ENCODE measurements at regions not wholly inside any gene's neighbourhood (a gene's known extent, or its start where the extent isn't known, plus 50 kb on each side); places are given as distances from the start of the nearest gene placed in this dataset.
"Not testable (repeated sequence)": the region's sequence is repeated elsewhere in the genome, so short reads cannot be mapped to it uniquely, and the experiment has no call there.

DNA sequence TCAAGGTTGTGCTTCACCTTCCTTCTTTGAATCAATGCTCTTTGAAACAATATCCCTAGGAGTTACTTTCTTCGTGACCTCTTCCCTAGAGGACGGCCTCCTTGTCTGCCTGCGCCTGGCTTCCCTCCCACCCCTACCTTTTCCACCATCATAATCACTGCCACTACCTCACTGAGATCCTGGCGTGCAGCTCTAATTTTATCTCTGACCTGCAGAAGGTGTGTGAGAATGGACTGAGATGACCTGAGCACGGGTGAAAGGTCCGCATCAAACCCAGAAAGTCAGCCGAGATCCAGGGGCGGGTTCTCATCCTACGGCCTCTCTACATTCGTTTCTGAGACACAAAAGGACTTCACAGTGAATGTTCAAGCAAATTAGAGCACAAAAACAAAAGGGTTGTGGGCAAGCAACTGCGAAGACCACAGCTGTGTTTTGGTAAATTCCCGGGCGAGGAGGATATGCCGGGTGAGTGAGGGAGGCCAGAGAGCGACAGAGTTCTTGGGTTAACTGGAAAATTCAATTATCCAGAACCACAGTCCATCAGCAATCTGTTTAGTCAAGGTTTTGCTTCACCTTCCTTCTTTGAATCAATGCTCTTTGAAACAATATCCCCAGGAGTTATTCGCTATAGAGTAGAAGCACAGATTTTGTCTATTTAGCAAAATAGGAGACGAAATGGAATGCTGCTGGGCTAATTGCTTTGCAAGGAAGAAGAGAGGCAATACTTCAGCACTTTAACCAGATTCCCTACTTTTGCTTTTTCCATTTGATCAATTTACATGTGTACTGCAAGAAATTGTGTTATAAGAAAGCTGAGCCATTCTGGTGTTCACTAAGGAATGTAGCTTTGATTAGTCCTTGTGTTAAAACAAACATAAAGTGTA lies 212.6 kb downstream of the ACKR3 start:
- Mint-ChIP-seq H3K27ac (ENCODE audit: unreplicated experiment) (no peak overlapping the region), H3K27me3 (ENCODE audit: low read depth) (no peaks in the 10 kb centered on the region), H3K36me3 (ENCODE audit: low read depth) (no peaks in the 10 kb centered on the region), H3K4me1 (peaks cover 13% of the 10 kb centered on the region), H3K4me3 (no peak overlapping the region), H3K9me3 (peaks cover 13% of the 10 kb centered on the region)
- TF ChIP-seq, protein P1, sequence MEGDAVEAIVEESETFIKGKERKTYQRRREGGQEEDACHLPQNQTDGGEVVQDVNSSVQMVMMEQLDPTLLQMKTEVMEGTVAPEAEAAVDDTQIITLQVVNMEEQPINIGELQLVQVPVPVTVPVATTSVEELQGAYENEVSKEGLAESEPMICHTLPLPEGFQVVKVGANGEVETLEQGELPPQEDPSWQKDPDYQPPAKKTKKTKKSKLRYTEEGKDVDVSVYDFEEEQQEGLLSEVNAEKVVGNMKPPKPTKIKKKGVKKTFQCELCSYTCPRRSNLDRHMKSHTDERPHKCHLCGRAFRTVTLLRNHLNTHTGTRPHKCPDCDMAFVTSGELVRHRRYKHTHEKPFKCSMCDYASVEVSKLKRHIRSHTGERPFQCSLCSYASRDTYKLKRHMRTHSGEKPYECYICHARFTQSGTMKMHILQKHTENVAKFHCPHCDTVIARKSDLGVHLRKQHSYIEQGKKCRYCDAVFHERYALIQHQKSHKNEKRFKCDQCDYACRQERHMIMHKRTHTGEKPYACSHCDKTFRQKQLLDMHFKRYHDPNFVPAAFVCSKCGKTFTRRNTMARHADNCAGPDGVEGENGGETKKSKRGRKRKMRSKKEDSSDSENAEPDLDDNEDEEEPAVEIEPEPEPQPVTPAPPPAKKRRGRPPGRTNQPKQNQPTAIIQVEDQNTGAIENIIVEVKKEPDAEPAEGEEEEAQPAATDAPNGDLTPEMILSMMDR (conservative IDR thresholded peaks at IDR 0.05), result no peak
- no peak for DNase-seq (ENCODE audit: low read depth, low spot score)

DNA sequence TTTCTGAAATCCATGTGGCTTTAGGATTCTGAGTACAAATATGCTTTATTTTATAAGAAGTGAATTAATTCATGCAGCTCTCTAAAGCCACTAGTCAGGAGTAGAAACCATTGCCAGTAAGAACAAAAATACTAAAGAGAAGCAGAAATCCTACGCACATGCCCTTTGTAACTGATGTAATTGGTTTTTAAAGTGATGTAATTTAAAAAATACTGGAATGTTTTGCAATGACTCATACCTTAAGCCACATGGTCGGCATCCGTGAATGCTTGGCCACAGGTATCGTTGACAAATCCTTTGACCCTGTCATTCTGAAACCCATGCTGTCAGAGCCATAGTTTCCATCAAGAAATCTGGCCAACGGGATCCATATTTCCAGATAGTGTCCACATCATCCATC lies 213.3 kb downstream of the ACKR3 start:
- Mint-ChIP-seq H3K27ac (ENCODE audit: unreplicated experiment) (no peak overlapping the region), H3K4me1 (peaks cover 13% of the 10 kb centered on the region), H3K4me3 (no peak overlapping the region), H3K36me3 (ENCODE audit: low read depth) (no peaks in the 10 kb centered on the region), H3K9me3 (peaks cover 13% of the 10 kb centered on the region), H3K27me3 (ENCODE audit: low read depth) (no peaks in the 10 kb centered on the region)
- TF ChIP-seq, protein P1 (conservative IDR thresholded peaks at IDR 0.05), result no peak
- no peak for DNase-seq (ENCODE audit: low read depth, low spot score)

DNA sequence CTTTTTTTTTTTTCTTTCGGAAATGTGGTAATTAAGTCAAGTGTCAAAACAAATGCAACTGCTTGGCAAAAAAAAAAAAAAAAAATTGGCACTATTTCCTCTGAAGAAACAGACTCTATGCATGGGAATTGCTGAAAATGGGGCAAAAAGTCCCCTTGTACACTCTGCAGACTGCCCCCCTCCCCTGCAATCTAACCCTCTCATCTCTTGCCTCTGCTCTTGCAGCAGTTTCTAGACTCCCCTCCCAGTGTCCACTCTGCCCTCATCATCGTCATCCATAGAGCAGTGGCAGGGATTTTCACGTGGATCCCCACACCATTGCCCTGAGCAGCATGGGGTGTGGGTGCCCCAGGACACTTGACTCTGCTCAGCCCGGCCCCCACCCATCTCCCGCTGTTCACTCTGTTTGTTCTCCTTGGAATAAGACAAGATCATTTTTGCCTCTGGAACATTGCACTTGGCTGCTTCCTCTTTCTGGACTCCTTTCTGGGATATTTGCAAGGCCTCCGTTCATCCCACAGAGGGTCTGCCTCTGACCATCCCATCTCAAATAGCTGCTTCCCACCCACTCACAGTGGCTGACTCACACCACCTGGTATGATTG lies 213.9 kb downstream of the ACKR3 start:
- Mint-ChIP-seq H3K9me3 (peaks cover 13% of the 10 kb centered on the region), H3K4me3 (no peak overlapping the region), H3K27ac (ENCODE audit: unreplicated experiment) (no peak overlapping the region), H3K4me1 (peaks cover 10% of the 10 kb centered on the region), H3K27me3 (ENCODE audit: low read depth) (no peaks in the 10 kb centered on the region), H3K36me3 (ENCODE audit: low read depth) (no peaks in the 10 kb centered on the region)
- no peak for DNase-seq (ENCODE audit: low read depth, low spot score)
- TF ChIP-seq, protein P1 (conservative IDR thresholded peaks at IDR 0.05), result no peak

DNA sequence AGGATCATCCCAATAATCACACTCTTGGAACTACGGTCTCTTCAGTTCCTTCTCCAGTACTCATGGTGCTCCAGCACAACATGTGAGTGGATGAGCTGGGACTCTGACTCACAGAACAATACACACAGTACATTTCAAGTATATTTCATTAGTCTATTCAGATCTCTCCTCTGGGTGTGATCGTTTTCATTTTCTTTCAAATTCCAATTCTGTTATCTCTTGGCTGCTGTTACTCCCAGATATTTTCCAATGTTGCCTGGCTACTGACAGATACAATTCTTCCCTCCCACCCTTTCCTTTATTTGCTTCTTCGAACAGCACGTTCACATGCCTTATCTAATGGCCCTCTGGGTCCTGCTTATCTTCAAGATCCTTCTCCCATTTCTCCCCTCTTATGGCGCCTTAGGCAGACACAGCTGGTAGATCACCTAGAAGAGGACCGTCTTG lies 216.0 kb downstream of the ACKR3 start:
- peaks cover 8% of the 10 kb centered on the region for H3K9me3 Mint-ChIP-seq
- TF ChIP-seq, protein P1 (conservative IDR thresholded peaks at IDR 0.05), result no peak
- H3K27me3 Mint-ChIP-seq (ENCODE audit: low read depth), result peaks cover 2% of the 10 kb centered on the region
- no peak overlapping the region for H3K27ac Mint-ChIP-seq (ENCODE audit: unreplicated experiment)
- no peak overlapping the region for H3K4me3 Mint-ChIP-seq
- H3K36me3 Mint-ChIP-seq (ENCODE audit: low read depth), result no peaks in the 10 kb centered on the region
- no peak for DNase-seq (ENCODE audit: low read depth, low spot score)
- H3K4me1 Mint-ChIP-seq, result peaks cover 11% of the 10 kb centered on the region

DNA sequence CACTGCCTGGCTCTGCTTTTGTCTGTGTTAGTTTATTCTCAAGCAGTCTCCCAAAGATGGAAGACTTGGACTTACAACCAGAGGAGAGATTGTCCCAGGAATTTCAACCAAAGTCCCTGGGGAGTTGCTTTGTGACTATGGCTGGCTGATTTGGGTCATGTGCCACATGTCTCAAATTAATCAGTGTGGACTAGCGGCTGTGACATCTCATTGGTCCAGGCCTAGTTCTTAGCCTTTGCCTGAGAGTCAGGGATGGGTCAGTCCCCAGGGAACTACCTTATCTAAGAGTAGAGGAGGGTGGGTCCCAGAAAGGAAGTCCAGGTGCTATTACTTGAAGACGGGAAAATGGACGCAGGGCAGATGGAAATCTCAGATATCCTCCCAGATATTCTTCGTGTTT lies 217.1 kb downstream of the ACKR3 start:
- peaks cover 18% of the 10 kb centered on the region for H3K4me1 Mint-ChIP-seq
- no peak overlapping the region for H3K27ac Mint-ChIP-seq (ENCODE audit: unreplicated experiment)
- peaks cover 2% of the 10 kb centered on the region for H3K27me3 Mint-ChIP-seq (ENCODE audit: low read depth)

DNA sequence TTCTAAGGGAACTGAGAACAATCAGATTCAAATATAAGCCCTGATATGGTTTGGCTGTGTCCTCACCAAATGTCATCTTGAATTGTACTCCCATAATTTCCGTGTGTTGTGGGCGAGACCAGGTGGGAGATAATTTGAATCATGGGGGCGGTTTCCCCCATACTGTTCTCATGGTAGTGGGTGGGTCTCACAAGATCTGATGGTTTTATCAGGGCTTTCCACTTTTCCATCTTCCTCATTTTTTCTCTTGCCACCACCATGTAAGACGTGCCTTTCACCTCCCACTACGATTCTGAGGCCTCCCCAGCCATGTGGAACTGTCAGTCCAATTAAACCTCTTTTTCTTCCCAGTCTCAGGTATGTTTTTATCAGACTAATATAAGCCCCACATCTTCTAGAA lies 217.8 kb downstream of the ACKR3 start:
- H3K27me3 Mint-ChIP-seq (ENCODE audit: low read depth); H3K4me3 Mint-ChIP-seq; H3K9me3 Mint-ChIP-seq; H3K36me3 Mint-ChIP-seq (ENCODE audit: low read depth); H3K27ac Mint-ChIP-seq (ENCODE audit: unreplicated experiment); DNase-seq (ENCODE audit: low read depth, low spot score): not testable (repeated sequence)
- peaks cover 11% of the 10 kb centered on the region for H3K4me1 Mint-ChIP-seq

More for the DNA sequence above, 217.1 kb downstream of the ACKR3 start:
- Mint-ChIP-seq H3K9me3 (peaks cover 8% of the 10 kb centered on the region), H3K4me3 (no peak overlapping the region), H3K36me3 (ENCODE audit: low read depth) (no peaks in the 10 kb centered on the region)
- TF ChIP-seq, protein P1 (conservative IDR thresholded peaks at IDR 0.05), result no peak
- DNase-seq (ENCODE audit: low read depth, low spot score), result no peak

Measured in neural crest cell (in vitro differentiated cells).